Neuronal stem cell (in vitro differentiated cells): ENCODE measurements at regions not wholly inside any gene's neighbourhood (a gene's known extent, or its start where the extent isn't known, plus 50 kb on each side); places are given as distances from the start of the nearest gene placed in this dataset.
A peak's percentile ranks its signal among the peaks of the same experiment; 100 is the strongest.
"Not testable (repeated sequence)": the region's sequence is repeated elsewhere in the genome, so short reads cannot be mapped to it uniquely, and the experiment has no call there.

Experiments used
- DNase-seq: peaks from one replicate; pipeline ENCODE4 v3.0.0-alpha.2; 2013; ENCODE audit warnings: low spot score
- H2AFZ ChIP-seq: one replicate; pipeline ENCODE4 v1.6.1; 2013; ENCODE audit warnings: mild to moderate bottlenecking, low read length, inconsistent platforms
- H2AK5ac ChIP-seq: 2 replicates; pipeline ENCODE4 v1.6.1; 2013; ENCODE audit warnings: low read depth, mild to moderate bottlenecking, inconsistent platforms, low read length, moderate library complexity, mixed read lengths
- H2BK120ac ChIP-seq: 2 replicates; pipeline ENCODE4 v1.6.1; 2013; ENCODE audit warnings: low read depth, mild to moderate bottlenecking, inconsistent platforms, low read length, moderate library complexity, mixed read lengths
- H2BK12ac ChIP-seq: one replicate; pipeline ENCODE4 v1.6.1; 2013; ENCODE audit warnings: low read length, inconsistent platforms
- H2BK15ac ChIP-seq: 2 replicates; pipeline ENCODE4 v1.6.1; 2013; ENCODE audit warnings: mild to moderate bottlenecking, low read length, inconsistent platforms, mixed read lengths
- H2BK5ac ChIP-seq: one replicate; pipeline ENCODE4 v1.6.1; 2013; ENCODE audit warnings: inconsistent platforms, mild to moderate bottlenecking, low read length, moderate library complexity
- H3K14ac ChIP-seq: one replicate; pipeline ENCODE4 v1.6.1; 2013; ENCODE audit warnings: low read length, inconsistent platforms
- H3K18ac ChIP-seq: 2 replicates; pipeline ENCODE4 v1.6.1; 2013; ENCODE audit warnings: low read length, inconsistent platforms
- H3K23ac ChIP-seq: 2 replicates; pipeline ENCODE4 v1.6.1; 2013; ENCODE audit warnings: low read depth, mild to moderate bottlenecking, mixed read lengths, low read length, inconsistent platforms; ENCODE audit not compliant: poor library complexity
- H3K27ac ChIP-seq: replicated peaks from 3 replicates; pipeline ENCODE4 v1.5.1; 2013; ENCODE audit warnings: low read length, inconsistent platforms
- H3K27me3 ChIP-seq, 3 experiments: 2 replicates each; pipeline ENCODE4 v1.6.1; 2013; ENCODE audit warnings: low read length in 3 of 3, mild to moderate bottlenecking in 2 of 3, inconsistent platforms in 1 of 3, low read depth in 1 of 3, mixed read lengths in 1 of 3, moderate library complexity in 1 of 3; ENCODE audit not compliant: control insufficient read depth in 3 of 3, insufficient read depth in 3 of 3
- H3K36me3 ChIP-seq, 2 donors: replicated peaks in 1 of 2; 2 replicates each; pipeline ENCODE4 v1.6.1; 2013; ENCODE audit warnings: low read length in 2 of 2; ENCODE audit not compliant: control insufficient read depth in 2 of 2, insufficient read depth in 2 of 2
- H3K4ac ChIP-seq: 2 replicates; pipeline ENCODE4 v1.6.1; 2013; ENCODE audit warnings: inconsistent platforms, mild to moderate bottlenecking, low read length, moderate library complexity
- H3K4me1 ChIP-seq, 2 donors: 1 replicate in 1 of 2; 2 replicates in 1 of 2; pipeline ENCODE4 v1.6.1; 2013; ENCODE audit warnings: low read length in 2 of 2, low read depth in 1 of 2; ENCODE audit not compliant: control insufficient read depth in 2 of 2, insufficient read depth in 1 of 2
- H3K4me2 ChIP-seq: one replicate; pipeline ENCODE4 v1.6.1; 2013; ENCODE audit warnings: mild to moderate bottlenecking, low read length, inconsistent platforms; ENCODE audit not compliant: insufficient read depth, poor library complexity, severe bottlenecking
- H3K4me3 ChIP-seq, 2 donors: 2 replicates each; pipeline ENCODE4 v1.5.1; 2013; ENCODE audit warnings: low read length in 2 of 2, mild to moderate bottlenecking in 2 of 2, inconsistent platforms in 1 of 2, moderate library complexity in 1 of 2
- H3K79me1 ChIP-seq: one replicate; pipeline ENCODE4 v1.6.1; 2013; ENCODE audit warnings: low read depth, mild to moderate bottlenecking, inconsistent platforms, low read length, moderate library complexity
- H3K9ac ChIP-seq: one replicate; pipeline ENCODE4 v1.6.1; 2013; ENCODE audit warnings: mild to moderate bottlenecking, low read depth, low read length, inconsistent platforms; ENCODE audit not compliant: poor library complexity
- H3K9me3 ChIP-seq, 2 donors: replicated peaks in 1 of 2; 2 replicates each; pipeline versions ENCODE3 to v1.6.1; 2013; ENCODE audit warnings: low read length in 2 of 2, mild to moderate bottlenecking in 2 of 2, inconsistent platforms in 1 of 2, low read depth in 1 of 2, mixed read lengths in 1 of 2, moderate library complexity in 1 of 2; ENCODE audit not compliant: control insufficient read depth in 2 of 2, insufficient read depth in 1 of 2
- H4K8ac ChIP-seq: one replicate; pipeline ENCODE4 v1.6.1; 2013; ENCODE audit warnings: low read depth, mild to moderate bottlenecking, inconsistent platforms, low read length, moderate library complexity
- H4K91ac ChIP-seq: one replicate; pipeline ENCODE4 v1.6.1; 2013; ENCODE audit warnings: low read length, low read depth, mild to moderate bottlenecking, inconsistent platforms; ENCODE audit not compliant: poor library complexity
- WGBS, 2 donors: extraction: QIAGEN DNeasy Blood & Tissue Kit; methylation state at CpG; one replicate each; pipeline ENCODE4 v1.1.7; 2013; ENCODE audit warnings: missing lambda C conversion rate in 2 of 2, mixed read lengths in 1 of 2; ENCODE audit not compliant: insufficient read length in 2 of 2, insufficient replicate concordance in 1 of 2; ENCODE audit errors: extremely low coverage in 2 of 2; 5-methylcytosine and 5-hydroxymethylcytosine counted together

DNA sequence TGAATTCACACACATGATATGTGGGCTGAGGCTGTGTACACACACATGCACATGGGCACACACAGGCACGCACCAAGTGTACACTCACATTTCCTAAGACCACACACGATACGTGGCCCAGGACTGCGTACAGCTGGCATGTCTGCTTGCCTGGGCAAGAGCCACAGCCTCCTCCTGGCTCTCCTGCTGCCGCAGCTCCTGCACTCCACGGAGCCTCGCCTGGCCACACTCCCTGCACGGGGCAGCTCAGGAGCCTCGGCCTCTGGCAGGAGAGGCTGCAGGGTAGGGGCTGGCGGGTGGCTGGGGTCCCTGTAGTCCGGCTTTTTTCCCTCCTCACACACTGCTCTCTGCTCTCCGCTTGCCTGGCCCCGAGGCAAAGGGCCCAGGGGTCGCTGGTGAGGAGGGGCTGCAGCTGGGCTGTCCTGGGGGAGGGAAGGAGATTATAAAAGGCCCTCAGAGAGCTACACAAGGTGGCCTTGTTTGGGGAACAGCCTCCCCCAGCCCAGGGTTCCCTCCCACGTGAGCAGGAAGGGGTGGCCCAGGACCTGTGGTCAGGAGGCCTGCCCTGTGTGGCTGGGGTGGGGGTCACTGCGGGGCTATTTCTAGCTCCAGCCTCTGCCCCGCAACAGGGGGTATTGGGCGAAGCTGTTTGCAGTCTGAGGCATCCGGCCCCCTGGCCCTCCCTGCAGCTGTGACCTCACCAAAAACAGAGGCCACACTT, 89.0 kb upstream of the SFSWAP start:
- peak overlapping the region; percentile 78 for H2AFZ ChIP-seq
- H2BK12ac ChIP-seq, result peak overlapping the region; percentile 94
- H2BK5ac ChIP-seq, result peak overlapping the region; percentile 85
- H3K23ac ChIP-seq, result peak overlapping the region; percentile 83
- H3K18ac ChIP-seq, result peak overlapping the region; percentile 96
- H2BK120ac ChIP-seq, result peak overlapping the region; percentile 11
- H3K27ac ChIP-seq, result peak overlapping the region; percentile 20
- H3K9me3 ChIP-seq, result peaks cover 0 to 2% of the 10 kb centered on the region in 2 donors
- WGBS, 2 donors, result no CpG with 5 or more reads among the region's 19 CpGs
- peak overlapping the region in 1 of 2 donors; percentile 60 for H3K4me3 ChIP-seq
- DNase-seq, result peak; percentile 14
- peak overlapping the region; percentile 95 for H2AK5ac ChIP-seq
- peak overlapping the region; percentile 25 for H2BK15ac ChIP-seq
- peak overlapping the region; percentile 56 for H3K4ac ChIP-seq
- H4K8ac ChIP-seq, result peak overlapping the region; percentile 68
- peaks cover 0 to 2% of the 10 kb centered on the region in 2 donors for H3K36me3 ChIP-seq
- H3K27me3 ChIP-seq, result no peaks in the 10 kb centered on the region
- H3K14ac ChIP-seq, result peak overlapping the region; percentile 98
- no peak overlapping the region for H3K4me2 ChIP-seq
- peaks cover 19 to 32% of the 10 kb centered on the region in 2 donors for H3K4me1 ChIP-seq
- peak overlapping the region; percentile 89 for H3K9ac ChIP-seq
- H4K91ac ChIP-seq, result peak overlapping the region; percentile 69
- H3K79me1 ChIP-seq, result no peaks in the 10 kb centered on the region

DNA sequence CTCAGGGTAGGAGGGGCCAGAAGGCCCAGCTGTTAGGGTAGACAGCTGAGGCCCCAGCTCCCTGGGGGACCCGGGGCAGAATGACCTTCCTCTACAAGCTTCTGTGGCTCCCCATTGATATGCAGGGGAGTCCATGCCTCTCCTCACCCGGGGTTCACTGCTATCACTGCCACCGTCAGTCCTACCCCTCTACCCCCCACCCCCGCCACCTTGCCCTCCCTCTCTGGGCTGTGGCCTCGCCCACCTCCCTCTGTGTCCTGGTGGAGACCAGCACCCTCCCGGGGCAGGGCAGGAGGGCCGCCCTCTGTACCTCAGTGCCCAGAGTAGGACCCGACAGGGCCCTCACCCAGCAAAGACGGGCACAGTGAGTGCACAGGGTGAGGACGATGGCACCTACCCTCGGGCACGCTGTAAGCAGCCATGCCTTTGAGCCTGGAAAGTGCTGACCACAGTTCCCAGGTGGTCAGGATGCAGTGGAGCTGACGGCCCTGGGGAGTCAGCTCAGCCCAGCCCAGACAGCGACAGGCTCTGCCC, 88.4 kb upstream of the SFSWAP start:
- Histone ChIP-seq H3K4me3 (no peak overlapping the region), H3K23ac (peak overlapping the region; percentile 43), H2BK15ac (no peak overlapping the region), H3K9me3 (peaks cover 0 to 2% of the 10 kb centered on the region in 2 donors), H2AFZ (peak overlapping the region; percentile 78), H2BK5ac (peak overlapping the region; percentile 85), H3K4me1 (peaks cover 19 to 32% of the 10 kb centered on the region in 2 donors), H3K79me1 (no peaks in the 10 kb centered on the region), H2BK120ac (peak overlapping the region; percentile 61), H2BK12ac (peak overlapping the region; percentile 58), H3K36me3 (peaks cover 0 to 2% of the 10 kb centered on the region in 2 donors), H3K4ac (peak overlapping the region; percentile 84), H3K27ac (no peak overlapping the region), H2AK5ac (peak overlapping the region; percentile 84), H3K14ac (peak overlapping the region; percentile 71), H3K4me2 (no peak overlapping the region), H4K91ac (no peak overlapping the region), H4K8ac (no peak overlapping the region), H3K18ac (peak overlapping the region; percentile 96), H3K9ac (peak overlapping the region; percentile 77), H3K27me3 (no peaks in the 10 kb centered on the region)
- no peak for DNase-seq
- WGBS, 2 donors, result no CpG with 5 or more reads among the region's 14 CpGs

DNA sequence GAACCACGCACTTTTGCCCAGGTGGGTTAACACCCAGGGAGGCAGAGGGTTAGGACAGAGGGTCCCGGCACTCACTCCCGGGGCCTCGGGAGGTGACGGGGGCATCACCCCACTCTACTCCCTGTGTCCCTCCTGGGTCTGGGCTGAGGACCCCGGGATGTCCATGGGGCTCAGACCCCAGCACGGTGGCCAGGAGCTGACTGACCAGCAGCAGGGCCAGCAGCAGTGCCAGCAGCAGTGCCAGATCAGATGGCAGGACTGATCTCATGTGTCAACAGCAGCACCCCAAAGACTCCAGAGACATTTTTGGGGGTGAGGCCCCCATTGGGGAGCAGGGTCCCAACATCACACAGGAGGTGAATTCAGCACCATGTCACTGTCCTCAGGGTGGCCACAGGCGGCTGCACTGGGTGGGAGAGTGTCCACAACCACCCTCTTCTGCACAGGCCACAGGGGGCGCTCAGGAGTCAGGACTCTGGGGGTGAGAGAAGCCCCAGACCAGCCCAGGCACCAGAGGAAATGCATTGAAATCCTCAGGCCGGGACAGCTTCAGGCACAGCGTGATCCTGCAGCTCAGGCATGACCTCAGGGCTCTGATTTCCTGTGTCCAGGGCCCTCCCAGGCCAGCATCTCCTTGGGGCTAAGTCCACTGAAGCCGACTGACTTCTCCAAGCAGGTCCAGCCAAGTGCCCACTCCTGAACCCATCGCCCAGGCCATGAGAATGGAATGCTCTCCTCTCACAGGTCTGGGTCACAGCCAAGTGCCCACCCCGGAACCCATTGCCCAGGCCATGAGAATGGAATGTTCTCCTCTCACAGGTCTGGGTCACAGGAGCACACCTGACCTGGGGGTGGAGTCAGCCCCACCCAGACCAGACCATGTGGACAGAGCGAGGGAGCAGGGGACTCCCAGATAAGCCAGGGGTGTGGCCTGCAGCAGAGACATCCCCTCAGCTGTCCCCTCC, 87.2 kb upstream of the SFSWAP start:
- H2AFZ ChIP-seq, H3K9me3 ChIP-seq, H3K14ac ChIP-seq, H3K4ac ChIP-seq, H3K27ac ChIP-seq, H3K4me3 ChIP-seq, H2BK120ac ChIP-seq, H4K8ac ChIP-seq, H3K23ac ChIP-seq, H4K91ac ChIP-seq, H3K79me1 ChIP-seq, H3K36me3 ChIP-seq, H2BK5ac ChIP-seq, H3K4me2 ChIP-seq, H3K27me3 ChIP-seq, H3K9ac ChIP-seq, H2BK12ac ChIP-seq, DNase-seq: not testable (repeated sequence)
- Histone ChIP-seq H3K18ac (peak overlapping the region; percentile 91), H2BK15ac (peak overlapping the region; percentile 37), H2AK5ac (peak overlapping the region; percentile 46), H3K4me1 (peaks cover 19 to 29% of the 10 kb centered on the region in 2 donors)
- WGBS, 2 donors, result no CpG with 5 or more reads among the region's 15 CpGs
